CD14-positive monocyte (primary cell): ENCODE measurements at regions not wholly inside any gene's neighbourhood (a gene's known extent, or its start where the extent isn't known, plus 50 kb on each side); places are given as distances from the start of the nearest gene placed in this dataset.

Experiments
- DNase-seq, 3 donors: peaks; one replicate each; pipeline ENCODE4 v3.0.0-alpha.2; 2011 to 2022
- H2AFZ ChIP-seq: 2 replicates; pipeline ENCODE4 v1.6.0; 2012; ENCODE audit warnings: mild to moderate bottlenecking, low read depth, low read length, inconsistent platforms; ENCODE audit not compliant: insufficient read depth, poor library complexity, severe bottlenecking
- H3K27ac ChIP-seq, 2 donors: 1 replicate in 1 of 2; 2 replicates in 1 of 2; pipeline ENCODE4 v1.5.1; 2012 to 2013; ENCODE audit warnings: low read length in 2 of 2, control low read depth in 1 of 2, inconsistent platforms in 1 of 2, low read depth in 1 of 2, mild to moderate bottlenecking in 1 of 2
- H3K27me3 ChIP-seq, 2 donors: one replicate each; pipeline versions ENCODE4 v1.6.0 to v1.6.1; 2011 to 2013; ENCODE audit warnings: low read length in 2 of 2; ENCODE audit not compliant: control insufficient read depth in 2 of 2, insufficient read depth in 2 of 2
- H3K36me3 ChIP-seq, 2 donors: replicated peaks in 1 of 2; 1 replicate in 1 of 2; 2 replicates in 1 of 2; pipeline versions ENCODE4 v1.5.1 to v1.6.1; 2012 to 2013; ENCODE audit warnings: low read length in 2 of 2, control low read depth in 1 of 2, inconsistent platforms in 1 of 2, mild to moderate bottlenecking in 1 of 2; ENCODE audit not compliant: insufficient read depth in 2 of 2, control insufficient read depth in 1 of 2
- H3K4me1 ChIP-seq, 2 donors: 1 replicate in 1 of 2; 2 replicates in 1 of 2; pipeline versions ENCODE4 v1.5.1 to v1.6.1; 2012 to 2013; ENCODE audit warnings: low read length in 2 of 2, control low read depth in 1 of 2, inconsistent platforms in 1 of 2, mild to moderate bottlenecking in 1 of 2, moderate library complexity in 1 of 2; ENCODE audit not compliant: insufficient read depth in 2 of 2, control insufficient read depth in 1 of 2
- H3K4me2 ChIP-seq: replicated peaks from 2 replicates; pipeline ENCODE3; 2012; ENCODE audit warnings: low read length, moderate library complexity, mild to moderate bottlenecking; ENCODE audit not compliant: poor library complexity, severe bottlenecking; ENCODE audit errors: extremely low read depth
- H3K4me3 ChIP-seq, 3 experiments: fragments of 200-600 bp in 1 of 3; sonication (generic) in 1 of 3; replicated peaks in 1 of 3; 1 replicate in 2 of 3; 2 replicates in 1 of 3; pipeline ENCODE4 v1.5.1; 2011 to 2013; ENCODE audit warnings: low read length in 3 of 3, mild to moderate bottlenecking in 3 of 3, control low read depth in 2 of 3, low read depth in 2 of 3, inconsistent platforms in 1 of 3, moderate library complexity in 1 of 3
- H3K79me2 ChIP-seq: 2 replicates; pipeline ENCODE4 v1.6.0; 2012; ENCODE audit warnings: mild to moderate bottlenecking, control low read depth, inconsistent platforms, low read length, moderate library complexity; ENCODE audit not compliant: insufficient read depth
- H3K9ac ChIP-seq: 2 replicates; pipeline ENCODE4 v1.6.0; 2017; ENCODE audit warnings: low read length, mild to moderate bottlenecking; ENCODE audit not compliant: insufficient read depth, poor library complexity, severe bottlenecking
- H3K9me3 ChIP-seq, 2 donors: replicated peaks in 1 of 2; 1 replicate in 1 of 2; 2 replicates in 1 of 2; pipeline versions ENCODE4 v1.5.1 to v1.6.1; 2012 to 2013; ENCODE audit warnings: low read length in 2 of 2, control low read depth in 1 of 2; ENCODE audit not compliant: control insufficient read depth in 1 of 2, insufficient read depth in 1 of 2
- H4K20me1 ChIP-seq: 2 replicates; pipeline ENCODE4 v1.6.0; 2012; ENCODE audit warnings: mild to moderate bottlenecking, low read length, control low read depth, moderate library complexity; ENCODE audit not compliant: insufficient read depth
- H3K27ac Mint-ChIP-seq, 7 donors: one replicate each; pipeline ENCODE4 v1.8.0; 2020; ENCODE audit warnings: mild to moderate bottlenecking in 7 of 7, mixed read lengths in 7 of 7, moderate library complexity in 6 of 7, inconsistent platforms in 2 of 7
- H3K27me3 Mint-ChIP-seq, 3 donors: one replicate each; pipeline ENCODE4 v1.8.0; 2021 to 2022; ENCODE audit warnings: low read depth in 3 of 3, mild to moderate bottlenecking in 3 of 3, mixed read lengths in 3 of 3, moderate library complexity in 3 of 3, inconsistent platforms in 1 of 3
- H3K36me3 Mint-ChIP-seq, 2 donors: one replicate each; pipeline ENCODE4 v1.8.0; 2020; ENCODE audit warnings: mixed read lengths in 2 of 2, inconsistent platforms in 1 of 2, mild to moderate bottlenecking in 1 of 2
- H3K4me1 Mint-ChIP-seq: one replicate; pipeline ENCODE4 v1.8.0; 2020; ENCODE audit warnings: mild to moderate bottlenecking, mixed read lengths
- H3K4me3 Mint-ChIP-seq, 2 donors: one replicate each; pipeline ENCODE4 v1.8.0; 2020; ENCODE audit warnings: mild to moderate bottlenecking in 2 of 2, mixed read lengths in 2 of 2, moderate library complexity in 1 of 2
- H3K9me3 Mint-ChIP-seq, 7 donors: one replicate each; pipeline ENCODE4 v1.8.0; 2020 to 2022; ENCODE audit warnings: mixed read lengths in 7 of 7, mild to moderate bottlenecking in 6 of 7, moderate library complexity in 6 of 7, inconsistent platforms in 2 of 7
- CTCF ChIP-seq: fragments of 200-600 bp; IDR thresholded peaks from one replicate; pipeline ENCODE4 v1.8.0; 2022; ENCODE audit warnings: antibody characterized with exemption, mild to moderate bottlenecking
- WGBS: methylation state at CpG from one replicate; pipeline ENCODE4 v1.1.5; 2013; ENCODE audit warnings: missing lambda C conversion rate; ENCODE audit not compliant: insufficient coverage; 5-methylcytosine and 5-hydroxymethylcytosine counted together
- intact Hi-C, 2 donors: fragments of 100-400 bp; cut with micrococcal nuclease; formaldehyde crosslinking; loops; one replicate each; pipeline versions ENCODE4 v1.15.0 to v1.15.1; 2023

- Histone ChIP-seq H3K36me3 (no peaks in the 10 kb centered on the region), H2AFZ (no peak overlapping the region), H3K4me3 (no peak overlapping the region), H3K4me1 (no peaks in the 10 kb centered on the region), H3K79me2 (no peaks in the 10 kb centered on the region), H3K27ac (no peak overlapping the region), H3K27me3 (no peaks in the 10 kb centered on the region), H3K4me2 (no peak overlapping the region), H4K20me1 (no peaks in the 10 kb centered on the region), H3K9ac (no peak overlapping the region), H3K9me3 (peaks cover 0 to 6% of the 10 kb centered on the region in 2 donors)
- no peaks in the 10 kb centered on the region for H3K36me3 Mint-ChIP-seq
- H3K27ac Mint-ChIP-seq, result no peak overlapping the region
- DNase-seq, result no peak
- no peak for TF ChIP-seq CTCF
- intact Hi-C loops, result no loop called here
- H3K4me1 Mint-ChIP-seq, result no peaks in the 10 kb centered on the region
- H3K27me3 Mint-ChIP-seq, result no peaks in the 10 kb centered on the region
- peaks cover 0 to 5% (median 0%) of the 10 kb centered on the region in 7 donors for H3K9me3 Mint-ChIP-seq
- H3K4me3 Mint-ChIP-seq, result no peak overlapping the region
- no CpG with 5 or more reads among the region's 1 CpG for WGBS
These were observed 729.6 kb upstream of the ZNF804A start for GRCh38 chr2:183868707-183869106.

- Mint-ChIP-seq H3K27me3 (no peaks in the 10 kb centered on the region), H3K4me1 (no peaks in the 10 kb centered on the region), H3K4me3 (no peak overlapping the region), H3K27ac (no peak overlapping the region), H3K36me3 (no peaks in the 10 kb centered on the region), H3K9me3 (peaks cover 0 to 10% (median 0%) of the 10 kb centered on the region in 7 donors)
- Histone ChIP-seq H4K20me1 (no peaks in the 10 kb centered on the region), H2AFZ (no peak overlapping the region), H3K79me2 (no peaks in the 10 kb centered on the region), H3K36me3 (no peaks in the 10 kb centered on the region), H3K4me3 (no peak overlapping the region), H3K4me1 (no peaks in the 10 kb centered on the region), H3K27ac (no peak overlapping the region), H3K9me3 (no peaks in the 10 kb centered on the region), H3K27me3 (no peaks in the 10 kb centered on the region), H3K9ac (no peak overlapping the region), H3K4me2 (no peak overlapping the region)
- no peak for DNase-seq
- no peak for TF ChIP-seq CTCF
- intact Hi-C loops, result no loop called here
These were observed 726.2 kb upstream of the ZNF804A start for GRCh38 chr2:183872131-183872530.
